Astrocyte of the spinal cord (primary cell): ENCODE measurements at regions not wholly inside any gene's neighbourhood (a gene's known extent, or its start where the extent isn't known, plus 50 kb on each side); places are given as distances from the start of the nearest gene placed in this dataset.

ENCODE experiments used
- DNase-seq: peaks from one replicate; pipeline ENCODE4 v3.0.0; 2011; ENCODE audit warnings: low read depth, low spot score
- H3K4me3 ChIP-seq: 2 replicates; pipeline ENCODE4 v1.5.1; 2011; ENCODE audit warnings: low read depth, mild to moderate bottlenecking, low read length, moderate library complexity
- CTCF ChIP-seq: IDR thresholded peaks from 2 replicates; pipeline ENCODE4 v1.5.1; 2012; ENCODE audit warnings: low read depth, mild to moderate bottlenecking, low read length, inconsistent platforms
- in situ Hi-C: cut with HindIII; loops from 2 replicates; pipeline ENCODE4 v1.10.0; 2017; ENCODE audit warnings: low sequenced_read_pairs

- DNase-seq, result peak; percentile 98
- no peak for TF ChIP-seq CTCF
- H3K4me3 ChIP-seq, result no peak overlapping the region
- in situ Hi-C loops, result no loop called here
Observed at GRCh38 chr1:185646202-185646683, 87.9 kb upstream of the HMCN1 start.

DNA sequence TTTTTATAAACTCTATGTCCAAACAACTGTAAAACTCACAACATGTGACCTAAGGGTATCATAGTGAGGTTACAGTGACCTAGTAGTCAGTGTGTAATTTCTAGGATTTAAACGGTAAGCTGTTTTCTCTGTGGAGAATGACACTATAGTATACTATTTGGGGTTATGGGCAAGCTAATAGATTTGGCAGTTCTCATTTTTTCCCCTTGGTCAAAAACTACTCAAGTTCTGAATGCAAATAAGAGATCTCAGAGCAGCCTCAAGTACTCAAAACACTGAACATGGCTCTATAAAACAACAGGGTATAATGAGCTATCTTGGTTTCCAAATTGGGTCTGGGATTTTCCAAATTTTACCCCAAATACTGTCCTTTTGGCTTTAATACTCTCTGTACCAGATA lies 88.5 kb upstream of the HMCN1 start:
- TF ChIP-seq CTCF, result no peak
- peak; percentile 21 for DNase-seq
- in situ Hi-C loops, result no loop called here
- H3K4me3 ChIP-seq, result no peak overlapping the region

GRCh38 chr1:185645162-185645640 lies 89.0 kb upstream of the HMCN1 start:
- no peak overlapping the region for H3K4me3 ChIP-seq
- TF ChIP-seq CTCF, result no peak
- in situ Hi-C loops, result no loop called here

GRCh38 chr1:185644531-185644930 lies 89.7 kb upstream of the HMCN1 start:
- TF ChIP-seq CTCF, result no peak
- H3K4me3 ChIP-seq, result no peak overlapping the region
- in situ Hi-C loops, result no loop called here
- DNase-seq, result no peak

More at GRCh38 chr1:185645162-185645640, 89.0 kb upstream of the HMCN1 start:
- DNase-seq, result no peak

DNA sequence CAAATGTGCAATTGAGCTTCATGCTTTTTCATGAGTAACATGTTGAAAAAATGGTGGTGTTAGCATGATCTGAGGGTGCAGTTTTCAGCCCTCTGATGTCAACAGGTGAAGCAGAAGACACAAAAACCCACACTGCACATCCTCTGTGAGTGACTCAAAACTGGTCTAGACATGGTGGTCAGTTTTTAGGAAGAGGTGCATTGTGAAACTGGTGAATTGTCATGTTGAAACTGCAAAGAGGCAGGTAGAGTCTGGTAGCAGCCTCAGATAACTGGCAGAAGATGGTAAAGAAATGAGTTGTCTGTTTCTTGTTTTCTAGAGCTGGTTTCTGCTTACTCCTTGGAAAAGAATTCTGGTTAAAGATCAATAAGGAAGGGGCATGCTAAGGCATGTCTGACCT lies 97.3 kb upstream of the HMCN1 start:
- in situ Hi-C loops, result no loop called here
- DNase-seq, result no peak

DNA sequence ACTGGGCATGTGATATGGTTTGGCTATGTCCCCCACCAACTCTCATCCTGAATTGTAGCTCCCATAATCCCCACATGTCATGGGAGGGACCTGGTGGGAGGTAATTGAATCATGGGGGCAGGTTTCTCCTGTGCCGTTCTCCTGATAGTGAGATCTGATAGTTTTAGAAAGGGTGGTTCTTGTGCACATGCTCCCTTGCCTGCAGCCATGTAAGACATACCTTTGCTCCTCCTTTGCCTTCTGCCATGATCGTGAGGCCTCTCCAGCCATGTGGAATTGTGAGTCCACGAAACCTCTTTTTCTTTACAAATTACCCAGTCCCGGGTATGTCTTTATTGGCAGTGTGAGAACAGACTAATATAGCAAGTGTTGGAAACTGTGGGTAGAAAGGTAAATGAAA lies 99.5 kb upstream of the HMCN1 start:
- no peak for DNase-seq

More for the DNA sequence above, 97.3 kb upstream of the HMCN1 start:
- H3K4me3 ChIP-seq, result no peak overlapping the region
- TF ChIP-seq CTCF, result no peak

More for the DNA sequence above, 99.5 kb upstream of the HMCN1 start:
- in situ Hi-C loops, result no loop called here
- no peak overlapping the region for H3K4me3 ChIP-seq
- TF ChIP-seq CTCF, result no peak
